CD4-positive, CD25-positive, alpha-beta regulatory T cell (primary cell): ENCODE measurements at regions not wholly inside any gene's neighbourhood (a gene's known extent, or its start where the extent isn't known, plus 50 kb on each side); places are given as distances from the start of the nearest gene placed in this dataset.

Experiments
- ATAC-seq, 2 donors: fragments of 150-1000 bp; cut with Tn5 transposase; one replicate each; pipeline ENCODE4 v1.10.0; 2021; ENCODE audit warnings: low read depth in 2 of 2, moderate number of reproducible peaks in 2 of 2, moderate library complexity in 1 of 2
- DNase-seq, 3 donors: peaks; one replicate each; pipeline versions ENCODE4 v3.0.0 to v3.0.0-alpha.2; 2012 to 2022; ENCODE audit warnings: mixed read lengths in 1 of 3
- H3K27ac ChIP-seq: one replicate; pipeline ENCODE4 v1.7.0; 2013; ENCODE audit warnings: mild to moderate bottlenecking, low read length; ENCODE audit not compliant: insufficient read depth, poor library complexity, severe bottlenecking
- H3K27me3 ChIP-seq: one replicate; pipeline ENCODE4 v1.7.0; 2013; ENCODE audit warnings: low read length; ENCODE audit not compliant: control insufficient read depth, insufficient read depth
- H3K36me3 ChIP-seq: one replicate; pipeline ENCODE4 v1.7.0; 2013; ENCODE audit warnings: mild to moderate bottlenecking, low read length, moderate library complexity; ENCODE audit not compliant: control insufficient read depth, insufficient read depth
- H3K4me1 ChIP-seq: 2 replicates; pipeline ENCODE4 v1.7.0; 2013; ENCODE audit warnings: mild to moderate bottlenecking, low read length; ENCODE audit not compliant: insufficient read depth, control insufficient read depth, poor library complexity, severe bottlenecking
- H3K4me3 ChIP-seq: one replicate; pipeline ENCODE4 v1.7.0; 2013; ENCODE audit warnings: low read depth, mild to moderate bottlenecking, low read length, moderate library complexity
- H3K9me3 ChIP-seq, 2 experiments: 1 replicate in 1 of 2; 2 replicates in 1 of 2; pipeline ENCODE4 v1.7.0; 2013; ENCODE audit warnings: low read length in 2 of 2, mild to moderate bottlenecking in 1 of 2, moderate library complexity in 1 of 2; ENCODE audit not compliant: control insufficient read depth in 2 of 2
- H3K27ac Mint-ChIP-seq, 3 donors: one replicate each; pipeline ENCODE4 v1.8.0; 2020 to 2022; ENCODE audit warnings: mild to moderate bottlenecking in 3 of 3, mixed read lengths in 3 of 3, moderate library complexity in 2 of 3
- H3K27me3 Mint-ChIP-seq: one replicate; pipeline ENCODE4 v1.8.0; 2022; ENCODE audit warnings: mild to moderate bottlenecking, mixed read lengths
- H3K36me3 Mint-ChIP-seq: one replicate; pipeline ENCODE4 v1.8.0; 2020; ENCODE audit warnings: mixed read lengths
- H3K4me1 Mint-ChIP-seq, 4 donors: one replicate each; pipeline ENCODE4 v1.8.0; 2020 to 2022; ENCODE audit warnings: mixed read lengths in 4 of 4, mild to moderate bottlenecking in 1 of 4
- H3K4me3 Mint-ChIP-seq, 4 donors: one replicate each; pipeline ENCODE4 v1.8.0; 2020 to 2022; ENCODE audit warnings: mild to moderate bottlenecking in 4 of 4, mixed read lengths in 4 of 4, moderate library complexity in 3 of 4
- H3K9me3 Mint-ChIP-seq, 7 donors: one replicate each; pipeline ENCODE4 v1.8.0; 2020 to 2022; ENCODE audit warnings: mixed read lengths in 7 of 7, mild to moderate bottlenecking in 3 of 7, moderate library complexity in 2 of 7

DNA sequence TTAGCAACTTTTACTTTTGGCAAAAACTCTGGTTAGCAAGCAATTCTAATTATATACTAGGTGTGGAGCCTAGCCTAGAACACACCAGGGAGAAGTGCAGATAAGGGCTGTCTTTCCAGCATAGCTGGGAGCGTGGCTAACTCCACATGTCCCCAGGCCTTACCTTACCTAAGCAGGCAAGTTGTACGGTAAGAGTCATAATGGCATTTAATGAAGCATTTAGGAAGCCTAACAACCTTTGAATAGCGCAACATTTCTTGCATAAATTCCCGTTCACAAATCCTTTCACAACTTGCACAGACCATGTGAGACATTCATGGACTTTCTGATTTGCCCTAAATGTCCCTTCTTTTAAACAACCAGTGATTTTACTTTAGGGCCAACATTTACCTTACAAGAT, 917.4 kb upstream of the ACO1 start:
- no peaks in the 10 kb centered on the region for H3K27me3 Mint-ChIP-seq

GRCh38 chr9:31470051-31470450, 914.4 kb upstream of the ACO1 start:
- Histone ChIP-seq H3K27me3 (no peaks in the 10 kb centered on the region), H3K4me1 (no peaks in the 10 kb centered on the region), H3K9me3 (no peaks in the 10 kb centered on the region), H3K4me3 (no peak overlapping the region), H3K27ac (no peak overlapping the region), H3K36me3 (no peaks in the 10 kb centered on the region)
- Mint-ChIP-seq H3K4me1 (peaks cover 0 to 17% (median 3%) of the 10 kb centered on the region in 4 donors), H3K4me3 (no peak overlapping the region), H3K27ac (no peak overlapping the region), H3K36me3 (no peaks in the 10 kb centered on the region), H3K27me3 (no peaks in the 10 kb centered on the region), H3K9me3 (peaks cover 0 to 11% (median 0%) of the 10 kb centered on the region in 7 donors)
- ATAC-seq = no peak
- DNase-seq = no peak

More for the DNA sequence above, 917.4 kb upstream of the ACO1 start:
- no peaks in the 10 kb centered on the region for H3K36me3 ChIP-seq
- no peak overlapping the region for H3K4me3 ChIP-seq
- Mint-ChIP-seq H3K36me3 (no peaks in the 10 kb centered on the region), H3K9me3 (peaks cover 0 to 24% (median 0%) of the 10 kb centered on the region in 7 donors), H3K27ac (no peak overlapping the region), H3K4me3 (no peak overlapping the region), H3K4me1 (peaks cover 0 to 15% (median 3%) of the 10 kb centered on the region in 4 donors)
- no peak for ATAC-seq
- DNase-seq = no peak
- H3K9me3 ChIP-seq = no peaks in the 10 kb centered on the region
- no peaks in the 10 kb centered on the region for H3K4me1 ChIP-seq
- no peak overlapping the region for H3K27ac ChIP-seq
- H3K27me3 ChIP-seq = no peaks in the 10 kb centered on the region

GRCh38 chr9:31471010-31471409, 913.4 kb upstream of the ACO1 start:
- Mint-ChIP-seq H3K9me3 (peaks cover 0 to 7% (median 0%) of the 10 kb centered on the region in 7 donors), H3K4me1 (peaks cover 0 to 17% (median 3%) of the 10 kb centered on the region in 4 donors), H3K36me3 (no peaks in the 10 kb centered on the region), H3K4me3 (no peak overlapping the region), H3K27me3 (no peaks in the 10 kb centered on the region), H3K27ac (peak overlapping the region in 2 of 3 donors; percentile 1 to 48)
- Histone ChIP-seq H3K4me3 (no peak overlapping the region), H3K4me1 (no peaks in the 10 kb centered on the region), H3K36me3 (no peaks in the 10 kb centered on the region), H3K27me3 (no peaks in the 10 kb centered on the region), H3K9me3 (no peaks in the 10 kb centered on the region), H3K27ac (no peak overlapping the region)
- ATAC-seq (no peak), DNase-seq (no peak)

DNA sequence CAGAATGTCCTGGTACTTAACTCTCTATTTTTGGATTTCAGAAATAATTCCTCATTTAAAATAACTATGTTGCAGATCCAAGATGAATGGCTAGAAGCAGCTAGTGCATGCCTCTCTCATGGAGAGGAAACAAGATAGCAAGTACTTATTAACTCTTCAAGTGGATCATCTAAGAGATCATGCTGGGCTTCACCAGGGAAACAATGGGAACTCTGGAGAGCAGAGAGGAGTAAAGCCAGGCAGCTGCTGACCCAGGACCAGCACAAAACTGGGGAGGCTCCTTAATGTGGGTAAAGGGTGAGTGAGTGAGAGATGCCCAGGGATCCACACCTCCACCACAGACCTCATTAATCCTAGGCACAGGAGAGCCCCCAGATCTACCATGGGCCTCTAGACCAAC, 897.8 kb upstream of the ACO1 start:
- no peak overlapping the region for H3K27ac Mint-ChIP-seq
- ATAC-seq (no peak), DNase-seq (no peak)
- H3K4me1 Mint-ChIP-seq = peaks cover 4 to 16% (median 10%) of the 10 kb centered on the region in 4 donors
- no peak overlapping the region for H3K4me3 Mint-ChIP-seq
- Histone ChIP-seq H3K9me3 (no peaks in the 10 kb centered on the region), H3K36me3 (no peaks in the 10 kb centered on the region), H3K27me3 (no peaks in the 10 kb centered on the region), H3K4me3 (no peak overlapping the region), H3K4me1 (no peaks in the 10 kb centered on the region), H3K27ac (no peak overlapping the region)
- peaks cover 0 to 5% (median 0%) of the 10 kb centered on the region in 7 donors for H3K9me3 Mint-ChIP-seq
- H3K36me3 Mint-ChIP-seq = no peaks in the 10 kb centered on the region
- H3K27me3 Mint-ChIP-seq = no peaks in the 10 kb centered on the region

GRCh38 chr9:31490551-31491106, 893.8 kb upstream of the ACO1 start:
- Histone ChIP-seq H3K4me3 (no peak overlapping the region), H3K27me3 (no peaks in the 10 kb centered on the region), H3K27ac (no peak overlapping the region), H3K9me3 (no peaks in the 10 kb centered on the region), H3K4me1 (no peaks in the 10 kb centered on the region), H3K36me3 (no peaks in the 10 kb centered on the region)
- Mint-ChIP-seq H3K27me3 (no peaks in the 10 kb centered on the region), H3K4me1 (peaks cover 0 to 10% (median 7%) of the 10 kb centered on the region in 4 donors), H3K36me3 (no peaks in the 10 kb centered on the region), H3K9me3 (peaks cover 0 to 5% (median 3%) of the 10 kb centered on the region in 7 donors), H3K27ac (no peak overlapping the region), H3K4me3 (no peak overlapping the region)
- ATAC-seq = no peak
- no peak for DNase-seq

- no peaks in the 10 kb centered on the region for H3K4me1 ChIP-seq
- H3K9me3 ChIP-seq = no peaks in the 10 kb centered on the region
- H3K27me3 ChIP-seq = no peaks in the 10 kb centered on the region
- DNase-seq = no peak
- no peak overlapping the region for H3K4me3 ChIP-seq
- Mint-ChIP-seq H3K4me1 (no peaks in the 10 kb centered on the region), H3K9me3 (peaks cover 0 to 14% (median 6%) of the 10 kb centered on the region in 7 donors), H3K27ac (peak overlapping the region in 1 of 3 donors; percentile 13), H3K4me3 (no peak overlapping the region), H3K36me3 (no peaks in the 10 kb centered on the region), H3K27me3 (no peaks in the 10 kb centered on the region)
- H3K27ac ChIP-seq = no peak overlapping the region
- no peak for ATAC-seq
- H3K36me3 ChIP-seq = no peaks in the 10 kb centered on the region
These were observed 892.2 kb upstream of the ACO1 start for GRCh38 chr9:31492229-31492628.

DNA sequence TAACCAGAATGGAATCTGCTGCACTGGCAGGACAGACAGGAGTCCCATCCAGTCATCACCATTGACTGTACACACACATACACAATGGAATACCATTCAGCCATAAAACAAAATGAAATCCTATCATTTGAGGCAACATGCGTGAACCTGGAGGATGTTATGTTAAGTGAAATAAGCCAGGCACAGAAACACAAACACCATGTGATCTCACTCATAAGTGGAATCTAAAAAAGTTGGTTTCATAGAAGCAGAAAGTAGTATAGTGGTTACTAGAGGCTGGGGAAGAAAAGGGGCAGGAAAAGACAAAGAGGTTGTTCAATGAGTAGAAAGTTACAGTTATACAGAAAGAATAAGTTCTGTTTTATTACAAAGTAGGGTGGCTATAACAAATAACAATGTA, 884.0 kb upstream of the ACO1 start:
- Histone ChIP-seq H3K27ac (no peak overlapping the region), H3K4me3 (no peak overlapping the region), H3K4me1 (no peaks in the 10 kb centered on the region), H3K9me3 (peaks cover 0 to 2% of the 10 kb centered on the region in 2 experiments), H3K36me3 (no peaks in the 10 kb centered on the region), H3K27me3 (no peaks in the 10 kb centered on the region)
- DNase-seq = no peak
- no peaks in the 10 kb centered on the region for H3K27me3 Mint-ChIP-seq
- no peaks in the 10 kb centered on the region for H3K36me3 Mint-ChIP-seq
- peaks cover 0 to 14% (median 9%) of the 10 kb centered on the region in 7 donors for H3K9me3 Mint-ChIP-seq
- H3K27ac Mint-ChIP-seq = no peak overlapping the region
- H3K4me3 Mint-ChIP-seq = no peak overlapping the region
- ATAC-seq = no peak
- H3K4me1 Mint-ChIP-seq = peaks cover 0 to 3% (median 0%) of the 10 kb centered on the region in 4 donors

DNA sequence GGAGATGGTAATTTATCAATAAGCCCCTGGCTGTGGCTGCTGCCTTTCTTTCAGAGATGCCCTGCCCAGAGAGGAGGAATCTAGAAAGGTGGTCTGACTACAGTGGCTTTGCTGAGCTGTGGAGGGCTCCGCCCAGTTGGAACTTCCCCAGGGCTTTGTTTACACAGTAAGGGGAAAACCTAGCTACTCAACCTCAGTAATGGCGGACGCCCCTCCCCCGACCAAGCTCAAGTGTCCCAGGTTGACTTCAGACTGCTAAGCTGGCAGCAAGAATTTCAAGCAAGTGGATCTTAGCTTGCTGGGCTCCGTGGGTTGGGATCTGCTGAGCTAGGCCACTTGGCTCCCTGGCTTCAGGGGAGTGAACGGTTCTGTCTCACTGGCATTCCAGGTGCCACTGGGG, 865.4 kb upstream of the ACO1 start:
- Histone ChIP-seq H3K4me3 (no peak overlapping the region), H3K9me3 (no peaks in the 10 kb centered on the region), H3K27me3 (no peaks in the 10 kb centered on the region), H3K27ac (no peak overlapping the region), H3K4me1 (no peaks in the 10 kb centered on the region), H3K36me3 (no peaks in the 10 kb centered on the region)
- Mint-ChIP-seq H3K27ac (no peak overlapping the region), H3K4me3 (no peak overlapping the region), H3K4me1 (peaks cover 4 to 28% (median 6%) of the 10 kb centered on the region in 4 donors), H3K27me3 (no peaks in the 10 kb centered on the region), H3K9me3 (peaks cover 0 to 8% (median 0%) of the 10 kb centered on the region in 7 donors), H3K36me3 (peaks cover 7% of the 10 kb centered on the region)
- DNase-seq = no peak
- no peak for ATAC-seq
